OCI-LY3 (cell line): ENCODE measurements at regions not wholly inside any gene's neighbourhood (a gene's known extent, or its start where the extent isn't known, plus 50 kb on each side); places are given as distances from the start of the nearest gene placed in this dataset.

Experiments used
- EZH2phosphoT487 ChIP-seq: fragments of 200-600 bp; shearing (Covaris generic); IDR thresholded peaks from 2 replicates; pipeline ENCODE4 v1.6.1; 2018; ENCODE audit warnings: antibody characterized with exemption, mixed run types, low read depth
- TF ChIP-seq, protein P1 (sequence below): fragments of 200-600, 300-600 bp; sonication (generic); IDR thresholded peaks from 2 replicates; pipeline ENCODE4 v1.5.1; 2014; ENCODE audit warnings: antibody characterized with exemption, low read length, low read depth

DNA sequence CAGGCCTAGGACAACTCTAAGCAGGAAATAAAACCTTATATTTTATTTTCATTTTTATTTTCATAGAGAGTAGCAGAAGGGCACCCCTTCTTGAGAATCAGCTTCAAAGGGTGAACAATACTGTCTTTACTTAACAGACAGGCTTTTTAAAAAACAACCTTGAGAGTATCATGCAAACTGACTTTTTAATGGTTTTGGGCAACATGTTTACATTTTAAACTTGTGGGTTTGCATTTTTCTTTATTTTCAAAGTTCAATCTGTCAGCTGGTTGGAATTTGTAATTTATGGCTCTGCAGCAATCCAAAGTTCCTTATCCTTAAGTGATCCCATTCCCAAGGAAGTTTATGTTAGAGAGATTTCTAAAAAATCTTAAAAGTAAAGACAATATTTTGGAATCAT lies 392.3 kb upstream of the ADAMTS5 start:
- TF ChIP-seq, protein P1, sequence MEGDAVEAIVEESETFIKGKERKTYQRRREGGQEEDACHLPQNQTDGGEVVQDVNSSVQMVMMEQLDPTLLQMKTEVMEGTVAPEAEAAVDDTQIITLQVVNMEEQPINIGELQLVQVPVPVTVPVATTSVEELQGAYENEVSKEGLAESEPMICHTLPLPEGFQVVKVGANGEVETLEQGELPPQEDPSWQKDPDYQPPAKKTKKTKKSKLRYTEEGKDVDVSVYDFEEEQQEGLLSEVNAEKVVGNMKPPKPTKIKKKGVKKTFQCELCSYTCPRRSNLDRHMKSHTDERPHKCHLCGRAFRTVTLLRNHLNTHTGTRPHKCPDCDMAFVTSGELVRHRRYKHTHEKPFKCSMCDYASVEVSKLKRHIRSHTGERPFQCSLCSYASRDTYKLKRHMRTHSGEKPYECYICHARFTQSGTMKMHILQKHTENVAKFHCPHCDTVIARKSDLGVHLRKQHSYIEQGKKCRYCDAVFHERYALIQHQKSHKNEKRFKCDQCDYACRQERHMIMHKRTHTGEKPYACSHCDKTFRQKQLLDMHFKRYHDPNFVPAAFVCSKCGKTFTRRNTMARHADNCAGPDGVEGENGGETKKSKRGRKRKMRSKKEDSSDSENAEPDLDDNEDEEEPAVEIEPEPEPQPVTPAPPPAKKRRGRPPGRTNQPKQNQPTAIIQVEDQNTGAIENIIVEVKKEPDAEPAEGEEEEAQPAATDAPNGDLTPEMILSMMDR = no peak
- TF ChIP-seq EZH2phosphoT487 = no peak
